Suprapubic skin (tissue), 4 donors: ENCODE measurements at regions not wholly inside any gene's neighbourhood (a gene's known extent, or its start where the extent isn't known, plus 50 kb on each side); places are given as distances from the start of the nearest gene placed in this dataset.

Experiments
- DNase-seq, 2 donors: peaks; one replicate each; pipeline ENCODE4 v3.0.0-alpha.2; 2019; ENCODE audit warnings: low spot score in 2 of 2
- H3K27ac ChIP-seq: fragments of 200-600 bp; sonication (generic); one replicate; pipeline ENCODE4 v1.5.1; 2019
- H3K27me3 ChIP-seq: fragments of 200-600 bp; sonication (generic); one replicate; pipeline ENCODE4 v1.5.1; 2019
- H3K36me3 ChIP-seq: fragments of 200-600 bp; sonication (generic); one replicate; pipeline ENCODE4 v1.5.1; 2019
- H3K4me1 ChIP-seq: fragments of 200-600 bp; sonication (generic); one replicate; pipeline ENCODE4 v1.5.1; 2019
- H3K4me3 ChIP-seq: fragments of 200-600 bp; sonication (generic); one replicate; pipeline ENCODE4 v1.5.1; 2019; ENCODE audit warnings: mild to moderate bottlenecking
- H3K9me3 ChIP-seq: fragments of 200-600 bp; sonication (generic); one replicate; pipeline ENCODE4 v1.5.1; 2019
- CTCF ChIP-seq, 2 donors: fragments of 200-600 bp in 1 of 2; fragments of 450-650 bp in 1 of 2; sonication (generic) in 1 of 2; IDR thresholded peaks; one replicate each; pipeline ENCODE4 v1.5.1; 2016 to 2019; ENCODE audit warnings: antibody characterized with exemption in 2 of 2, mild to moderate bottlenecking in 1 of 2, moderate library complexity in 1 of 2
- EP300 ChIP-seq: sonication (generic); formaldehyde crosslinking; IDR thresholded peaks from one replicate; pipeline ENCODE4 v1.6.1; 2017; ENCODE audit warnings: antibody characterized with exemption
- POLR2A ChIP-seq, 2 donors: fragments of 450-650 bp; IDR thresholded peaks; one replicate each; pipeline ENCODE4 v1.6.1; 2017; ENCODE audit warnings: antibody characterized with exemption in 2 of 2, mild to moderate bottlenecking in 2 of 2, moderate library complexity in 2 of 2
- POLR2AphosphoS5 ChIP-seq, 3 donors: sonication (generic); formaldehyde crosslinking; IDR thresholded peaks; one replicate each; pipeline ENCODE4 v1.6.1; 2017; ENCODE audit warnings: antibody characterized with exemption in 3 of 3
- WGBS: methylation state at CpG from one replicate; pipeline ENCODE4 v1.1.5; 2018; 5-methylcytosine and 5-hydroxymethylcytosine counted together

DNA sequence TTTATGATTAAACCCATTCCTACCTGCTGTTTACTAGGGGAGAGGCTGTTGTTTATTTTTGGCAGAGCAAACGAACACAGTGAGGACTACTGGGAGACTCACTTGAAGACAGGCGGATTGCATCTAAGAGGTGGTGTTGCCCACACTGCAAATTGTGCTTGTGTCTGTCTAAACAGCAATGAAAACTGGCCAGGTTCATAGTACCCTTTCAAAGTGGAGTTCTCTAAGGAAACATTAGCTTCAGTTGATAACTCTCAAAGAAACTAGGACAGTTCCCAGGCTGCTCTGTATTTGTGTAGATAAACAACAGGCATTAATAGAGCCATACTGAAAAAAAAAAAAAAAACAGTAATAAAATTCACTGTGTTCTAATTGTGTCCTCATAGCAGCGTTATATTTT, 466.0 kb upstream of the RGS6 start:
- no peaks in the 10 kb centered on the region for H3K36me3 ChIP-seq
- H3K4me3 ChIP-seq, result no peak overlapping the region
- no peaks in the 10 kb centered on the region for H3K27me3 ChIP-seq
- no peaks in the 10 kb centered on the region for H3K4me1 ChIP-seq
- H3K27ac ChIP-seq, result no peak overlapping the region
- no peak for TF ChIP-seq POLR2A (IDR thresholded peaks at IDR 0.05)
- TF ChIP-seq EP300, result no peak
- TF ChIP-seq CTCF (IDR thresholded peaks at IDR 0.05), result no peak
- no peak for TF ChIP-seq POLR2AphosphoS5 (IDR thresholded peaks at IDR 0.05)
- DNase-seq, result no peak
- WGBS, result 72% methylated on average over 3 of the region's 3 CpGs
- H3K9me3 ChIP-seq, result no peaks in the 10 kb centered on the region

DNA sequence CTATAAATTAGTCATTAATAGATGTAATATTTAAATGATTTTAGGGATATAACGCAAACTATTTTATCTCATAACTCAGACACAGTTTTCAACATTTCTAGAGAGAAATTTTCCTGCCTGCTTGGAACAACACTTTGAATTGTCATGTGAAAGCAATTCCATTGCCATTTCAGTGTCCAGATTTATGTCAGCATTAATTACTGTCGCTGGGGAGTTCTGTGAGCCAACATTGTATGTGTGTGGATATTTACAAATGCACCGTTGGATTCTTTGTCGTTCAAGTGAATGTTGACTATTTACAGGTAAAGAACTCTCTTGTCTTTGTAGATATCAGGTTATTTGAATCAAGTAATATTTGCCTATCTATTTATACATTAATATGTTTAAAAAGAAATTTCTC, 465.3 kb upstream of the RGS6 start:
- DNase-seq, result no peak
- no peak overlapping the region for H3K27ac ChIP-seq
- no peak for TF ChIP-seq CTCF (IDR thresholded peaks at IDR 0.05)
- no peak for TF ChIP-seq EP300
- H3K36me3 ChIP-seq, result no peaks in the 10 kb centered on the region
- H3K9me3 ChIP-seq, result no peaks in the 10 kb centered on the region
- H3K4me3 ChIP-seq, result no peak overlapping the region
- H3K27me3 ChIP-seq, result no peaks in the 10 kb centered on the region
- no peaks in the 10 kb centered on the region for H3K4me1 ChIP-seq
- WGBS, result 45% methylated on average over 4 of the region's 4 CpGs

- Histone ChIP-seq H3K9me3 (no peaks in the 10 kb centered on the region), H3K27me3 (no peaks in the 10 kb centered on the region), H3K4me3 (no peak overlapping the region), H3K36me3 (no peaks in the 10 kb centered on the region), H3K27ac (no peak overlapping the region), H3K4me1 (no peaks in the 10 kb centered on the region)
- TF ChIP-seq POLR2A (IDR thresholded peaks at IDR 0.05) (no peak), EP300 (no peak)
- WGBS, result 29% methylated on average over 3 of the region's 3 CpGs
- no peak for DNase-seq
These were observed 464.8 kb upstream of the RGS6 start for GRCh38 chr14:71467361-71467811.

- 88% methylated on average over 1 of the region's 1 CpG for WGBS
- no peak for DNase-seq
- no peak for TF ChIP-seq POLR2AphosphoS5 (IDR thresholded peaks at IDR 0.05)
- TF ChIP-seq POLR2A (IDR thresholded peaks at IDR 0.05), result no peak
- no peak for TF ChIP-seq CTCF (IDR thresholded peaks at IDR 0.05)
- no peak for TF ChIP-seq EP300
- Histone ChIP-seq H3K4me3 (no peak overlapping the region), H3K36me3 (no peaks in the 10 kb centered on the region), H3K4me1 (peaks cover 4% of the 10 kb centered on the region), H3K9me3 (no peaks in the 10 kb centered on the region), H3K27me3 (no peaks in the 10 kb centered on the region), H3K27ac (no peak overlapping the region)
These were observed 463.5 kb upstream of the RGS6 start for GRCh38 chr14:71468701-71469100.

- Histone ChIP-seq H3K4me3 (no peak overlapping the region), H3K4me1 (peaks cover 15% of the 10 kb centered on the region), H3K27ac (no peak overlapping the region), H3K9me3 (no peaks in the 10 kb centered on the region), H3K36me3 (no peaks in the 10 kb centered on the region), H3K27me3 (no peaks in the 10 kb centered on the region)
- WGBS, result 70% methylated on average over 6 of the region's 6 CpGs
- DNase-seq, result no peak
- TF ChIP-seq POLR2AphosphoS5 (IDR thresholded peaks at IDR 0.05), result no peak
- no peak for TF ChIP-seq EP300
- no peak for TF ChIP-seq POLR2A (IDR thresholded peaks at IDR 0.05)
- TF ChIP-seq CTCF (IDR thresholded peaks at IDR 0.05), result no peak
These were observed 462.4 kb upstream of the RGS6 start for GRCh38 chr14:71469643-71470335.
